GM06990 (cell line): ENCODE measurements at regions not wholly inside any gene's neighbourhood (a gene's known extent, or its start where the extent isn't known, plus 50 kb on each side); places are given as distances from the start of the nearest gene placed in this dataset.
A peak's percentile ranks its signal among the peaks of the same experiment; 100 is the strongest.

Source experiments
- DNase-seq: peaks from one replicate; pipeline ENCODE4 v3.0.0-alpha.2; 2011; ENCODE audit not compliant: insufficient read length; ENCODE audit errors: extremely low read depth
- H3K27me3 ChIP-seq: replicated peaks from 2 replicates; pipeline ENCODE4 v1.6.0; 2011; ENCODE audit warnings: low read length; ENCODE audit not compliant: control insufficient read depth, insufficient read depth
- H3K36me3 ChIP-seq: 2 replicates; pipeline ENCODE4 v1.5.1; 2011; ENCODE audit warnings: low read length; ENCODE audit not compliant: control insufficient read depth, insufficient read depth
- H3K4me3 ChIP-seq: replicated peaks from 2 replicates; pipeline ENCODE4 v1.5.1; 2011; ENCODE audit warnings: low read depth, mild to moderate bottlenecking, control low read depth, low read length
- TF ChIP-seq, protein P1 (sequence below): IDR thresholded peaks from 2 replicates; pipeline ENCODE4 v1.5.1; 2011; ENCODE audit warnings: low read length, control low read depth, mild to moderate bottlenecking, inconsistent platforms; ENCODE audit not compliant: insufficient read depth, poor library complexity, severe bottlenecking

DNA sequence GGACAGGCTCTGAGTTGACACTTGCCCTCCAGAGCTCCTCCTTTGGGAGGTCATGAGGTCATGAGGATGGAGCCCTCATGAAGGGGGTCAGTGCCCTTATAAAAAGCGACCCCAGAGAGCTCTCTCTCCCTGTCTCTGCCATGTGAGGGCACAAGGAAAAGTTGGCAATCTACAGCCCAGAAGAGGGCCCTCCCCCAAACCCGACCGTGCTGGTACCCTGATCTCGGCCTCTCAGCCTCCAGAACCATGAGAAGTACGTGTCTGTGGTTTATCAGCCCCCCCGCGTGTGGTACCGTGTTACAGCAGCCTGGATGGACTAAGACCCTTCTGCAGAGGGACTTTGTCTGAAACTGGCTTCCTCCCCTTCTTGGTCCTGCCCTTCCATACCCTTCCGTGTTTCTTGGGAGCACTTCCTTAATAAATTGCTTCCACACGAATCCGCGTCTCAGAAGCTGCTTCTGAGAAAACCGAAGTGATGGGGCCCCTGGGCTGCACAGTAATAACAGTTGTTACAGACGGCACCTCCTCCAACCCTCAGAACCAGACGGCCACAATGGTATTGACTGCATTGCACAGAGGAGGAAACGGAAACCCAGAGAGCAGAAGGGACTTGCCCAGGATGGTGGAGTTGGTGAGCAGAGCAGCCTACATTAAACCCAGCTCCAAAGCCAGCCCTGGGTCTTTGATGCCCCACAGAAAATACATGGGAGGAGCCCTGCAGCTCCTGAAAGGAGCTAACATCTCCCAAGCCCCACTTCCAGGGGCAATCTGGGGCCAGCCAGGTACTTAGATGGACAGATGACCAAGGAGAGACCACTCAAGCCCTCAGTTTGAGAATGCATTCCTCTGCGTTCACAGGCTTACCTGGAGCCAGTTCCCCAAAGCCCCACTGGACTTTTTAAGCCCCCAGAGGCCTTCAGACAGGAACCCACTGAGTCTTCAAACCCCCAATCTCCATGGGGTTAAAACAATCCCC is 242.7 kb downstream of the BCOR start:
- Histone ChIP-seq H3K36me3 (peaks cover 2% of the 10 kb centered on the region), H3K4me3 (peak overlapping the region; percentile 68), H3K27me3 (no peaks in the 10 kb centered on the region)
- TF ChIP-seq, protein P1, sequence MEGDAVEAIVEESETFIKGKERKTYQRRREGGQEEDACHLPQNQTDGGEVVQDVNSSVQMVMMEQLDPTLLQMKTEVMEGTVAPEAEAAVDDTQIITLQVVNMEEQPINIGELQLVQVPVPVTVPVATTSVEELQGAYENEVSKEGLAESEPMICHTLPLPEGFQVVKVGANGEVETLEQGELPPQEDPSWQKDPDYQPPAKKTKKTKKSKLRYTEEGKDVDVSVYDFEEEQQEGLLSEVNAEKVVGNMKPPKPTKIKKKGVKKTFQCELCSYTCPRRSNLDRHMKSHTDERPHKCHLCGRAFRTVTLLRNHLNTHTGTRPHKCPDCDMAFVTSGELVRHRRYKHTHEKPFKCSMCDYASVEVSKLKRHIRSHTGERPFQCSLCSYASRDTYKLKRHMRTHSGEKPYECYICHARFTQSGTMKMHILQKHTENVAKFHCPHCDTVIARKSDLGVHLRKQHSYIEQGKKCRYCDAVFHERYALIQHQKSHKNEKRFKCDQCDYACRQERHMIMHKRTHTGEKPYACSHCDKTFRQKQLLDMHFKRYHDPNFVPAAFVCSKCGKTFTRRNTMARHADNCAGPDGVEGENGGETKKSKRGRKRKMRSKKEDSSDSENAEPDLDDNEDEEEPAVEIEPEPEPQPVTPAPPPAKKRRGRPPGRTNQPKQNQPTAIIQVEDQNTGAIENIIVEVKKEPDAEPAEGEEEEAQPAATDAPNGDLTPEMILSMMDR = no peak
- DNase-seq = peak; percentile 70

DNA sequence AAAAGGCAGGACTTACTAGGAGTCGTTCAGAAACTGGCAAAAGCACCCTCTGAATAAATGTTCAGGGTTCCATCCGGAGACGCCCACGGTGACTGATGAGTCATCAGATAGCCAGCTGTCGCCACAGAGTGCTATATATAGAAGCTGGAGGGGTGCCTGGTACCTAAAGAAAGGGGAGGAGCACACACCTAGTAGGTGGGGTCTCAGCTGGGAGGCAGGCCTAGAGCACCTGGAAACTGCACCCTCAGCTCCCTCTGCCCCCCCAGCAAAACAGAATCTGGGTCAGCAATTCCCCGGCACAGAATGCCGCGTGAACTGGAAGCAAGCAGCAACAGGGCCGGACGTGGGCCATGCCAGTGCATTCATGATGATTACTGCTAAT is 242.0 kb downstream of the BCOR start:
- Histone ChIP-seq H3K27me3 (no peaks in the 10 kb centered on the region), H3K4me3 (peak overlapping the region; percentile 68), H3K36me3 (peaks cover 2% of the 10 kb centered on the region)
- peak; percentile 64 for DNase-seq
- TF ChIP-seq, protein P1 = no peak

DNA sequence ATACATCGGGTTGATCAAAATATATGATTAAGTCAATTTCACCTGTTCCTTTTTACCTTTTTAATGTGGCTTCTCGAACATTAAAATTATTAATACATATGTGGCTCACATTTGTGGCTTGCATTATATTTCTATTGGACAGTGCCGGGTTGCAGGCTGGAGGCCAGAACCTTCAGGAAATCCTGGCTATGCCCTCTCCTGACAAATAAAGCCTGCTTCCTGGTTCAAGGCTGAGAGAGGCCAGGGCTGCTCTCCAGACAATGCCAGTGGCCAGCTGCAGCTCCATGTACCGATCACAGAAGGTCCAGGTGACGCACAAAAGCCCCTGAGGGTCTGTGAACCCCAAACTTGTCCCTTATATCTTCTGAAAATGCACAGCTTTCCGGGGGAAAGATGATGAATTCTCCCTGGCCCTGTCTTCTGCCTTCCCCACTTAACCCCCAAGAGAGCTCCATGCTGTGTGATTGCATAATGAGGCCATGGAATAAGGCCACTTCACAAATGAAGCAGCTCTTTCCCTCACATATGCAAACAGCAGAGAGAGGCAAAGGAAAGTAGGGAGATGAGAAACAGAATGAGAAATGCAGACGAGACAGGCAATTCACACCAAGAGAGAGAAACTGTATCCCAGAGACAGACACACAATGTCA is 241.2 kb downstream of the BCOR start:
- TF ChIP-seq, protein P1 = no peak

DNA sequence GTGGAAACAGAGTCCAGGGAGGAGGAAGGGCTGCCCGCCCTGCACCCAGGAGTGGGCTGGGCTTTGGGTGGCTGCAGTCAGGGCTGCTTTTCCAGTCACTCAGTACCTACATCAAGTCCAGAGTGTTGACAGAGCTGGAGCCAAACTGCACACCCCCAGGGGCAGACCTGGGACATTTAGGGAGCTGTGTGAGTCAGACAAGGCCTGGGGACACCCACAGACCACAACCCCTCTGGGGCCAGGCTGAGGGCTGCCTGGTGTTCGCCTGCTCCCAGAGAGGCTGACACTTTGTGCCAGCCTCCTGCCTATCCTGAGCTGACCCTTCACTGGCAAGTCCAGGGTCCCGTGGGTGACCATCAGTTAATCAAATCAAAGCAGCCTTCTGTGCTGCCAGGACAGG is 240.0 kb downstream of the BCOR start:
- H3K4me3 ChIP-seq = no peak overlapping the region
- H3K36me3 ChIP-seq = no peaks in the 10 kb centered on the region
- TF ChIP-seq, protein P1 = no peak
- peak; percentile 47 for DNase-seq
- H3K27me3 ChIP-seq = no peaks in the 10 kb centered on the region

More for the DNA sequence above, 241.2 kb downstream of the BCOR start:
- Histone ChIP-seq H3K36me3 (peaks cover 2% of the 10 kb centered on the region), H3K27me3 (no peaks in the 10 kb centered on the region), H3K4me3 (no peak overlapping the region)
- DNase-seq = no peak

DNA sequence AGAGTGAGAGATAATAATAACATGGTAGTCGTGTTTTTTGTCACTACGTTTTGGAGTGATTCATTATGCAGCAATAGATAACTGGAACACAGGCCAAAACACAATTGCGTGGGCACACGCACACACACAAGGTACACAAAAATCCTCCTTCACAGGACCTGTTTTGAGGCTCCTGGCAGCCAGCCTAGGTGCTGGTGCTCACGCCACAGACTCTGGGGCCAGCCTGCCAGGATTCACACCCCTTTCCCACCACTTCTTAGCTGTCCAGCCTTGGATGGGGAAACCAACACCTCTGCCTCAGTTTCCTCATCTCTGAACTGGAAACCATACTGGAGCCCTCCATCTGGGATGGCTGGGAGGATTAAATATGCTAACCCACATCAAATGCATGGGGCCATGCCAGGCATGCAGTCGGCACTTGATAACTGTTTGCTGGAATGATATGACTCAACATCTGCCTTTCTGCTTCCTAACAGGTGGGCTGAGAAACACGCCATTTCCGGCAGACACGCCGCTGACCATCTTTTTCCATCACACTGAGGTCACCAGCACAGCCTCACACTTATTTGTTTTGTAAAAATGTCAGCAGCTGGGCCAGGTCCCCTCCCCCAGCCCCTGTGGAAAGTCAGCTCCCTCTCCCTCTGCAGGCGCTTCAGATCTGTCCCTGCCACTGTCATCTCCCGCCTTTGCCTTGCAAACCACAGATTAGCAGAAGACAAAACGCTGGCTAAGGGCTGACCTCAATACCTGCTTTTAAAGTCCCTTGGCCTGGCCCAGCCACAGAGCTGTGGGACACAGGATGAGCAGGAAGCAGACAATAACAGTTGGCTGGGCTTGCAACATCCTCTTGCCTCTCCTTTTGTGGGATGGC is 237.5 kb downstream of the BCOR start:
- peak; percentile 84 for DNase-seq
- TF ChIP-seq, protein P1 = peak; percentile 2
- H3K4me3 ChIP-seq = no peak overlapping the region

More for the DNA sequence above, 237.5 kb downstream of the BCOR start:
- Histone ChIP-seq H3K27me3 (no peaks in the 10 kb centered on the region), H3K36me3 (no peaks in the 10 kb centered on the region)
